ENCODE measurements at regions not wholly inside any gene's neighbourhood (a gene's known extent, or its start where the extent isn't known, plus 50 kb on each side); places are given as distances from the start of the nearest gene placed in this dataset.

DNA sequence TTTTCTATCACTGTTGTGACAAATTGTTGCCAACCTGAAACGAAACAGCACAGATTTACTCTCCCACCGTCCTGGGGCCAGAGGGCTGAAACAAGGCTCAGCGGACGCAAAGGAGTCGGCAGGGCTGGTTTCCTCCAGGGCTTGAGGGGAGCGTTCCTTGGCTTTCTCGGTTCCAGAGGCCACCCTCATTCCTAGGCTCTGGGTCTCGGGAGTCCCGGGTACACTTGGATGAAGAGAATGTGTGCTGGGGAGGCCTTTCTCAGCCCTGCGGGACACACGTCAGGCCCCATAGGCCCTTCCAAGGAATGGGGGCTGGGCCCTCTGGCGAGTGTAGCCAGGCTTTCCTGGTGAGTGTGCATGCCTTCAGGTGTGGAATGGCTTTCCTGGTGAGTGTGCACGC, 287.3 kb upstream of the HS6ST1 start:
- TF ChIP-seq, protein P1, sequence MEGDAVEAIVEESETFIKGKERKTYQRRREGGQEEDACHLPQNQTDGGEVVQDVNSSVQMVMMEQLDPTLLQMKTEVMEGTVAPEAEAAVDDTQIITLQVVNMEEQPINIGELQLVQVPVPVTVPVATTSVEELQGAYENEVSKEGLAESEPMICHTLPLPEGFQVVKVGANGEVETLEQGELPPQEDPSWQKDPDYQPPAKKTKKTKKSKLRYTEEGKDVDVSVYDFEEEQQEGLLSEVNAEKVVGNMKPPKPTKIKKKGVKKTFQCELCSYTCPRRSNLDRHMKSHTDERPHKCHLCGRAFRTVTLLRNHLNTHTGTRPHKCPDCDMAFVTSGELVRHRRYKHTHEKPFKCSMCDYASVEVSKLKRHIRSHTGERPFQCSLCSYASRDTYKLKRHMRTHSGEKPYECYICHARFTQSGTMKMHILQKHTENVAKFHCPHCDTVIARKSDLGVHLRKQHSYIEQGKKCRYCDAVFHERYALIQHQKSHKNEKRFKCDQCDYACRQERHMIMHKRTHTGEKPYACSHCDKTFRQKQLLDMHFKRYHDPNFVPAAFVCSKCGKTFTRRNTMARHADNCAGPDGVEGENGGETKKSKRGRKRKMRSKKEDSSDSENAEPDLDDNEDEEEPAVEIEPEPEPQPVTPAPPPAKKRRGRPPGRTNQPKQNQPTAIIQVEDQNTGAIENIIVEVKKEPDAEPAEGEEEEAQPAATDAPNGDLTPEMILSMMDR (IDR thresholded peaks at IDR 0.05; ENCODE audit: insufficient read depth, low read depth, low read length, missing control alignments), result no peak
- H3K4me3 ChIP-seq (ENCODE audit: low read length), result no peak overlapping the region
- DNase-seq (ENCODE audit: low read depth), result no peak

DNA sequence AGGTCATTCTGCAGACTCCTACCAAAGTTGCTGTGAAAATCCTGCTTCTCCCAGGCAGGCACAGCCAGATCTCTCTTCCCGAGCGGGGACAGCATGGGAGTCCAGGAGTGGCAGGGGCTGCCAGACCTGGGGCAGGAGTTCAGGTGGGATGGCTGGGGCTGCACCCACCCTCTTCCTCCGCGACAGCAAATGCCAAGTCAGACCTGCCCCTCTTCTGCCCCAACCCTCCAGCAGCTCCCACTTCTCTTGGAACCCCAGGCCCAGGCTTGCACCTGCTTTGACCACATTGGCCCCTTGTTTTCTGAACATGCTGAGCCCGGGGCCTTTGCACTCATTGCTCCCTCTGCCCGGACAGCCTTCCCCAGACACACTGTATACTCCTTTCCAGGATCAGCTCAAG, 288.2 kb upstream of the HS6ST1 start:
- TF ChIP-seq, protein P1 (IDR thresholded peaks at IDR 0.05; ENCODE audit: insufficient read depth, low read depth, low read length, missing control alignments), result no peak
- DNase-seq (ENCODE audit: low read depth), result no peak

GRCh38 chr2:128607440-128607839, 288.8 kb upstream of the HS6ST1 start:
- TF ChIP-seq, protein P1 (IDR thresholded peaks at IDR 0.05; ENCODE audit: insufficient read depth, low read depth, low read length, missing control alignments), result no peak
- DNase-seq (ENCODE audit: low read depth), result no peak
- H3K4me3 ChIP-seq (ENCODE audit: low read length), result no peak overlapping the region

More for the DNA sequence above, 288.2 kb upstream of the HS6ST1 start:
- no peak overlapping the region for H3K4me3 ChIP-seq (ENCODE audit: low read length)

DNA sequence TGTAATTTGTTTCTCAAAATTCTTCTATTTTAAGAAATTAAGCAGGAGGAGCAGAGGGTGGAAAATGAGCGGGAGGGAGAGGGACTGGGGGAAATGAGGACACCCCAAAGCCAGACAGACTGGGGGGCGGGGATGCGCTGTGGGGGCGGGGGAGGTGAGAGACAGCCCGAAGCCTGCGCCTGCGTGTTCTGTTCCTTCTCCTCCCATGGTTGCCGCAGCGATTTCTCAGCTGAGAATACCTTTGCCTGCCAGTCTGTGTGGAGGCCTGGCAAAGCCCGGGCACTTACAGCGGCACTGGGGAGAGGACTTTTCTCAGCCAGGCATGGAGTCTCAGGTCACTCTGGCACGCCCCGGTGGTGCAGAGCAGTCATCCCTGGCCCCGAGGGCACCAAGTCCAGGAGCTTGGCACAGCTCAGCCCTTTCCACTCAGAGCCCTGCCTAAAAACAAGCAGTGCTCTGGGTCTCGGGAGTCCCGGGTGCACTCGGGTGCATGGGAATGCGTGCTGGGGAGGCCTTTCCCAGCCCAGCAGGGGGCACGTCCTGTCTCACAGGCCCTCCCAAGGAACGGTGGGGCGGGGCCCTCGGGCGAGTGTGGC, 289.3 kb upstream of the HS6ST1 start:
- TF ChIP-seq, protein P1 (IDR thresholded peaks at IDR 0.05; ENCODE audit: insufficient read depth, low read depth, low read length, missing control alignments), result no peak
- no peak overlapping the region for H3K4me3 ChIP-seq (ENCODE audit: low read length)
- DNase-seq (ENCODE audit: low read depth), result no peak

DNA sequence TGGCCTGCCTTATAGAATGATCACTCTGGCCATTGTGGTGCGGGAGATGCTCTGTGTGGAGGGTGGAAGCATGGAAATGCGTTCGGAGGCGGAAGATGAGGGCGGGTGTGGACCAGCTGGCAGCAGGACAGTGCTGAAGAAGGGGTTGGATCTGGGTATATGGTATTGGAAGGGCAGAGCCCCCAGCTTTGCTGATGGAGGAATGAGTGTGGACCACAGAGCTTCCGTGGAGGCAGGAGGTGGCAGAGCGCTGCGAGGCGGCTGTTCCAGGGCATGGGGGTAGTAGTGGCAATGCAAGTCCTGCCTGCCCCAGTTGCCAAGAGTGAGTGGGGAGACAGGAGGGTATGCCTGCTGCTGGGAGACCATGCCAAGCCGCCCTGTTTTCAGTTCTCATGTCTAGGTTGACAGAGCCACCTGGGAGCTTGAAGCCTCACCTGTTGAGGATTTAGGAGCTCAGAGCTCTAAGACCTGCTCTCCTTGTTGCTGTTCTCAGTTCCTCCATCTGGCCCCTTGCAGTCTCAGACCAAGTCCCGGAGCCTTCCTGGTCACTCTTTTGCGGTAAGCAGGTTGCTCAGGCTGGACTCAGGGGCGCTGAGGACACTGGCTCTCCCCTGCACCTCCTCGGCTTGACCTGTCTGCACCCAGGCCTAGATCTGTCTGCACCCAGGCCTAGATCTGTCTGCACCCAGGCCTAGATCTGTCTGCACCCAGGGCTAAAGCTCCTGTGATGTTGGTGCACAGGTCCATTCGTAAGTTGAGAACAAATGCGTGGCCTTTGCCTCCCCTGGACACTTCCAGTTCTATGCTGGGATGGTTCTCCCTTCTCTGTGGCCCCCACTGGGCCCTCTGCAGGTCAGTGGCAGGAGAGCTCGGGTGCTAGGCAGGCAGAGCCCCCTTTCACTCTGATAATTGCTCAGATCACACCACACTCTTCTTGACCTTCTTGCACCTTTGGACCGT, 290.5 kb upstream of the HS6ST1 start:
- TF ChIP-seq, protein P1 (IDR thresholded peaks at IDR 0.05; ENCODE audit: insufficient read depth, low read depth, low read length, missing control alignments), result no peak
- H3K4me3 ChIP-seq (ENCODE audit: low read length), result no peak overlapping the region
- no peak for DNase-seq (ENCODE audit: low read depth)

- no peak overlapping the region for H3K4me3 ChIP-seq (ENCODE audit: low read length)
- DNase-seq (ENCODE audit: low read depth), result no peak
- TF ChIP-seq, protein P1 (IDR thresholded peaks at IDR 0.05; ENCODE audit: insufficient read depth, low read depth, low read length, missing control alignments), result no peak
These were observed 291.8 kb upstream of the HS6ST1 start for GRCh38 chr2:128610496-128610895.

Data from epithelial cell of esophagus (primary cell).